Neural progenitor cell (in vitro differentiated cells): ENCODE measurements at regions not wholly inside any gene's neighbourhood (a gene's known extent, or its start where the extent isn't known, plus 50 kb on each side); places are given as distances from the start of the nearest gene placed in this dataset.

ENCODE experiments used
- DNase-seq: peaks from one replicate; pipeline ENCODE4 v3.0.0-alpha.2; 2016; ENCODE audit warnings: low spot score
- H2AFZ ChIP-seq: fragments of 200-600 bp; sonication (generic); replicated peaks from 2 replicates; pipeline ENCODE4 v1.6.1; 2016; ENCODE audit warnings: antibody characterized with exemption
- H3F3A ChIP-seq: fragments of 200-600 bp; sonication (generic); 2 replicates; pipeline ENCODE4 v1.6.1; 2016; ENCODE audit warnings: antibody characterized with exemption, low read depth
- H3K27ac ChIP-seq: fragments of 200-600 bp; sonication (generic); 2 replicates; pipeline ENCODE4 v1.5.1; 2016; ENCODE audit warnings: mild to moderate bottlenecking
- H3K27me3 ChIP-seq: fragments of 200-600 bp; sonication (generic); 2 replicates; pipeline ENCODE4 v1.6.1; 2016; ENCODE audit warnings: mild to moderate bottlenecking, moderate library complexity
- H3K36me3 ChIP-seq: fragments of 200-600 bp; sonication (generic); 2 replicates; pipeline ENCODE4 v1.5.1; 2016
- H3K4me1 ChIP-seq: fragments of 200-600 bp; sonication (generic); 2 replicates; pipeline ENCODE4 v1.6.1; 2016; ENCODE audit warnings: mixed run types
- H3K4me2 ChIP-seq: fragments of 200-600 bp; sonication (generic); 2 replicates; pipeline ENCODE4 v1.6.1; 2016
- H3K4me3 ChIP-seq: fragments of 200-600 bp; sonication (generic); 2 replicates; pipeline ENCODE4 v1.5.1; 2016
- H3K79me2 ChIP-seq: fragments of 200-600 bp; sonication (generic); 2 replicates; pipeline ENCODE4 v1.6.1; 2016; ENCODE audit warnings: low read depth
- H3K9ac ChIP-seq: fragments of 200-600 bp; sonication (generic); 2 replicates; pipeline ENCODE4 v1.6.1; 2016
- H3K9me3 ChIP-seq: fragments of 200-600 bp; sonication (generic); 2 replicates; pipeline ENCODE4 v1.5.1; 2016; ENCODE audit warnings: low read depth
- H4K20me1 ChIP-seq: fragments of 200-600 bp; sonication (generic); 2 replicates; pipeline ENCODE4 v1.6.1; 2016; ENCODE audit warnings: low read depth
- H3K27ac Mint-ChIP-seq: 3 replicates; pipeline ENCODE4 v1.8.0; 2021; ENCODE audit warnings: mixed read lengths
- H3K27me3 Mint-ChIP-seq: 2 replicates; pipeline ENCODE4 v1.8.0; 2022; ENCODE audit warnings: low read depth, mild to moderate bottlenecking, inconsistent platforms, moderate library complexity, mixed read lengths; ENCODE audit not compliant: insufficient read depth
- H3K36me3 Mint-ChIP-seq: 3 replicates; pipeline ENCODE4 v1.8.0; 2021; ENCODE audit warnings: mixed read lengths
- H3K4me1 Mint-ChIP-seq: 3 replicates; pipeline ENCODE4 v1.8.0; 2021; ENCODE audit warnings: mixed read lengths
- H3K4me3 Mint-ChIP-seq: 3 replicates; pipeline ENCODE4 v1.8.0; 2021; ENCODE audit warnings: mild to moderate bottlenecking, moderate library complexity, mixed read lengths
- H3K9me3 Mint-ChIP-seq: 3 replicates; pipeline ENCODE4 v1.8.0; 2020; ENCODE audit warnings: mixed read lengths
- CTCF ChIP-seq: fragments of 200-600 bp; sonication (generic); IDR thresholded peaks from 2 replicates; pipeline ENCODE4 v1.5.1; 2017; ENCODE audit warnings: antibody characterized with exemption, mild to moderate bottlenecking
- EZH2 ChIP-seq: fragments of 200-600 bp; sonication (generic); IDR thresholded peaks from 2 replicates; pipeline ENCODE4 v1.6.1; 2017; ENCODE audit warnings: antibody characterized with exemption, mild to moderate bottlenecking, moderate library complexity
- EZH2phosphoT487 ChIP-seq: fragments of 200-600 bp; sonication (generic); IDR thresholded peaks from 2 replicates; pipeline ENCODE4 v1.6.1; 2017; ENCODE audit warnings: antibody characterized with exemption

- Histone ChIP-seq H4K20me1 (no peaks in the 10 kb centered on the region), H3K4me3 (no peak overlapping the region), H3K4me2 (no peak overlapping the region), H3F3A (no peaks in the 10 kb centered on the region), H3K36me3 (no peaks in the 10 kb centered on the region), H3K79me2 (no peaks in the 10 kb centered on the region), H3K27me3 (peaks cover 9% of the 10 kb centered on the region), H3K4me1 (no peaks in the 10 kb centered on the region), H3K9ac (no peak overlapping the region), H3K9me3 (no peaks in the 10 kb centered on the region), H3K27ac (no peak overlapping the region), H2AFZ (no peak overlapping the region)
- Mint-ChIP-seq H3K27me3 (no peaks in the 10 kb centered on the region), H3K36me3 (no peaks in the 10 kb centered on the region), H3K27ac (no peak overlapping the region), H3K9me3 (no peaks in the 10 kb centered on the region), H3K4me1 (no peaks in the 10 kb centered on the region), H3K4me3 (no peak overlapping the region)
- no peak for DNase-seq
- TF ChIP-seq EZH2: no peak
- no peak for TF ChIP-seq CTCF
- TF ChIP-seq EZH2phosphoT487: no peak
Measured at GRCh38 chr9:108456903-108457302, 398.9 kb downstream of the ACTL7B start.

- H3K4me3 Mint-ChIP-seq: no peak overlapping the region
- H2AFZ ChIP-seq: no peak overlapping the region
- peak; percentile 12 for DNase-seq
- TF ChIP-seq EZH2 (no peak), EZH2phosphoT487 (no peak), CTCF (no peak)
- no peaks in the 10 kb centered on the region for H3K4me1 ChIP-seq
- no peaks in the 10 kb centered on the region for H3K27me3 ChIP-seq
- H3K27ac Mint-ChIP-seq: no peak overlapping the region
- H3K79me2 ChIP-seq: no peaks in the 10 kb centered on the region
- H3K9me3 ChIP-seq: no peaks in the 10 kb centered on the region
- no peaks in the 10 kb centered on the region for H3K36me3 ChIP-seq
- no peak overlapping the region for H3K4me3 ChIP-seq
- peaks cover 7% of the 10 kb centered on the region for H3K27me3 Mint-ChIP-seq
- no peaks in the 10 kb centered on the region for H3K36me3 Mint-ChIP-seq
- H3K9me3 Mint-ChIP-seq: no peaks in the 10 kb centered on the region
- no peak overlapping the region for H3K27ac ChIP-seq
- no peaks in the 10 kb centered on the region for H4K20me1 ChIP-seq
- H3K4me2 ChIP-seq: no peak overlapping the region
- H3K4me1 Mint-ChIP-seq: peaks cover 4% of the 10 kb centered on the region
- no peak overlapping the region for H3K9ac ChIP-seq
- H3F3A ChIP-seq: no peaks in the 10 kb centered on the region
Measured at GRCh38 chr9:108445431-108446071, 410.2 kb downstream of the ACTL7B start.

- Histone ChIP-seq H3K9ac (no peak overlapping the region), H3K36me3 (no peaks in the 10 kb centered on the region), H4K20me1 (no peaks in the 10 kb centered on the region), H2AFZ (no peak overlapping the region), H3K4me1 (no peaks in the 10 kb centered on the region), H3K4me3 (no peak overlapping the region), H3K79me2 (no peaks in the 10 kb centered on the region), H3K9me3 (no peaks in the 10 kb centered on the region), H3F3A (no peaks in the 10 kb centered on the region), H3K27ac (no peak overlapping the region), H3K4me2 (no peak overlapping the region), H3K27me3 (no peaks in the 10 kb centered on the region)
- peaks cover 4% of the 10 kb centered on the region for H3K4me1 Mint-ChIP-seq
- no peak overlapping the region for H3K4me3 Mint-ChIP-seq
- TF ChIP-seq CTCF: no peak
- no peak for TF ChIP-seq EZH2phosphoT487
- no peak for TF ChIP-seq EZH2
- no peak overlapping the region for H3K27ac Mint-ChIP-seq
- H3K36me3 Mint-ChIP-seq: no peaks in the 10 kb centered on the region
- no peaks in the 10 kb centered on the region for H3K9me3 Mint-ChIP-seq
- peaks cover 6% of the 10 kb centered on the region for H3K27me3 Mint-ChIP-seq
- DNase-seq: peak; percentile 11
Measured at GRCh38 chr9:108444400-108445358, 411.1 kb downstream of the ACTL7B start.
